H1 (cell line): ENCODE measurements at regions not wholly inside any gene's neighbourhood (a gene's known extent, or its start where the extent isn't known, plus 50 kb on each side); places are given as distances from the start of the nearest gene placed in this dataset.

Experiments used
- CTCF ChIA-PET: fragments of 300-600 bp; sonication (Branson Sonifier 250); formaldehyde crosslinking; loops from one replicate; lab custom pipeline; 2021; ENCODE audit not compliant: partially characterized antibody; lab: Charles Lee
- POLR2A ChIA-PET: fragments of 300-600 bp; sonication (Branson Sonifier 250); formaldehyde crosslinking; loops from one replicate; lab custom pipeline; 2021; ENCODE audit warnings: inconsistent platforms; ENCODE audit not compliant: partially characterized antibody; lab: Charles Lee
- DNase-seq, 2 experiments: peaks; one replicate each; pipeline versions ENCODE4 v3.0.0 to v3.0.0-alpha.2; 2010 to 2022; ENCODE audit warnings: low spot score in 2 of 2, low read depth in 1 of 2, mixed read lengths in 1 of 2
- FAIRE-seq: peaks from 2 replicates; lab custom pipeline; 2011; peaks lifted over from hg19 to GRCh38; lab: Jason Lieb, UNC
- H2AFZ ChIP-seq: 2 replicates; pipeline ENCODE4 v1.8.1; 2012; ENCODE audit warnings: low read length, inconsistent platforms
- H2AK5ac ChIP-seq: 2 replicates; pipeline ENCODE4 v1.6.1; 2013; ENCODE audit warnings: low read depth, low read length
- H2BK120ac ChIP-seq: replicated peaks from 2 replicates; pipeline ENCODE3; 2013; ENCODE audit warnings: low read depth, low read length, inconsistent platforms
- H2BK12ac ChIP-seq: 2 replicates; pipeline ENCODE4 v1.6.1; 2013; ENCODE audit warnings: low read depth, low read length
- H2BK15ac ChIP-seq: 2 replicates; pipeline ENCODE4 v1.6.1; 2013; ENCODE audit warnings: low read length
- H2BK20ac ChIP-seq: 2 replicates; pipeline ENCODE4 v1.6.1; 2013; ENCODE audit warnings: low read length
- H2BK5ac ChIP-seq: 2 replicates; pipeline ENCODE4 v1.6.1; 2013; ENCODE audit warnings: low read depth, low read length
- H3K14ac ChIP-seq: 2 replicates; pipeline ENCODE4 v1.6.1; 2013; ENCODE audit warnings: inconsistent platforms; ENCODE audit not compliant: insufficient read length
- H3K18ac ChIP-seq: 2 replicates; pipeline ENCODE4 v1.6.1; 2013; ENCODE audit warnings: low read length; ENCODE audit errors: extremely low read depth
- H3K23ac ChIP-seq: 2 replicates; pipeline ENCODE4 v1.6.1; 2013; ENCODE audit warnings: inconsistent platforms; ENCODE audit not compliant: insufficient read length
- H3K23me2 ChIP-seq: 2 replicates; pipeline ENCODE4 v1.6.1; 2013; ENCODE audit warnings: low read depth, low read length
- H3K27ac ChIP-seq: 2 replicates; pipeline ENCODE4 v1.6.1; 2011; ENCODE audit warnings: low read depth, low read length, inconsistent platforms
- H3K27me3 ChIP-seq, 4 experiments: replicated peaks in 1 of 4; 1 replicate in 1 of 4; 2 replicates in 3 of 4; pipeline versions ENCODE4 v1.6.1 to v1.8.1; 2011 to 2013; ENCODE audit warnings: low read length in 3 of 4, mild to moderate bottlenecking in 3 of 4, inconsistent platforms in 2 of 4, mixed read lengths in 2 of 4, moderate library complexity in 1 of 4; ENCODE audit not compliant: control insufficient read depth in 3 of 4, insufficient read depth in 3 of 4; ENCODE audit errors: extremely low read depth in 1 of 4
- H3K36me3 ChIP-seq, 4 experiments: 2 replicates each; pipeline versions ENCODE4 v1.6.1 to v1.8.1; 2011 to 2013; ENCODE audit warnings: mild to moderate bottlenecking in 4 of 4, low read length in 3 of 4, moderate library complexity in 2 of 4, control low read depth in 1 of 4, inconsistent platforms in 1 of 4; ENCODE audit not compliant: insufficient read depth in 4 of 4, control insufficient read depth in 2 of 4
- H3K4ac ChIP-seq: replicated peaks from 2 replicates; pipeline ENCODE3; 2013; ENCODE audit warnings: low read length, low read depth, mixed read lengths, inconsistent platforms; ENCODE audit not compliant: insufficient read length
- H3K4me1 ChIP-seq, 4 experiments: replicated peaks in 1 of 4; 1 replicate in 1 of 4; 2 replicates in 3 of 4; pipeline versions ENCODE4 v1.6.1 to v1.8.1; 2011 to 2013; ENCODE audit warnings: low read length in 3 of 4, inconsistent platforms in 2 of 4, mixed read lengths in 1 of 4; ENCODE audit not compliant: insufficient read depth in 4 of 4, control insufficient read depth in 3 of 4
- H3K4me2 ChIP-seq, 2 experiments: 2 replicates each; pipeline versions ENCODE4 v1.6.1 to v1.8.1; 2011 to 2013; ENCODE audit warnings: low read depth in 2 of 2, low read length in 2 of 2, control low read depth in 1 of 2, inconsistent platforms in 1 of 2, mild to moderate bottlenecking in 1 of 2; ENCODE audit not compliant: insufficient read depth in 1 of 2
- H3K4me3 ChIP-seq, 4 experiments: fragments of 200-600, 300-600 bp in 1 of 4; sonication (generic), shearing (Covaris generic), sonication (Bioruptor Twin) in 1 of 4; 2 replicates each; pipeline versions ENCODE4 v1.5.1 to v1.8.1; 2011 to 2016; ENCODE audit warnings: low read length in 4 of 4, low read depth in 3 of 4, control low read depth in 2 of 4, inconsistent platforms in 2 of 4, mild to moderate bottlenecking in 2 of 4, mixed read lengths in 1 of 4, moderate library complexity in 1 of 4; ENCODE audit not compliant: insufficient read depth in 2 of 4; ENCODE audit errors: extremely low read depth in 1 of 4
- H3K56ac ChIP-seq: replicated peaks from 2 replicates; pipeline ENCODE3; 2013; ENCODE audit warnings: low read depth, mild to moderate bottlenecking, mixed read lengths, low read length, inconsistent platforms; ENCODE audit not compliant: insufficient read length
- H3K79me1 ChIP-seq: 2 replicates; pipeline ENCODE4 v1.6.1; 2013; ENCODE audit warnings: low read depth, low read length, control low read depth
- H3K79me2 ChIP-seq, 2 experiments: 2 replicates each; pipeline versions ENCODE4 v1.6.1 to v1.8.1; 2012 to 2013; ENCODE audit warnings: low read length in 2 of 2, mild to moderate bottlenecking in 2 of 2, inconsistent platforms in 1 of 2; ENCODE audit not compliant: insufficient read depth in 2 of 2, control insufficient read depth in 1 of 2
- H3K9ac ChIP-seq, 4 experiments: replicated peaks in 1 of 4; 1 replicate in 1 of 4; 2 replicates in 3 of 4; pipeline versions ENCODE4 v1.6.1 to v1.8.1; 2011 to 2013; ENCODE audit warnings: low read depth in 3 of 4, low read length in 3 of 4, control low read depth in 2 of 4, mild to moderate bottlenecking in 2 of 4, moderate library complexity in 2 of 4, inconsistent platforms in 1 of 4; ENCODE audit errors: extremely low read depth in 1 of 4
- H3K9me3 ChIP-seq, 2 experiments: 2 replicates each; pipeline versions ENCODE4 v1.6.1 to v1.8.1; 2012 to 2013; ENCODE audit warnings: mild to moderate bottlenecking in 2 of 2, moderate library complexity in 2 of 2, control low read depth in 1 of 2, inconsistent platforms in 1 of 2, low read depth in 1 of 2, low read length in 1 of 2, mixed read lengths in 1 of 2; ENCODE audit not compliant: insufficient read depth in 2 of 2
- H4K20me1 ChIP-seq, 2 experiments: replicated peaks in 1 of 2; 2 replicates each; pipeline versions ENCODE3 to v1.8.1; 2011 to 2013; ENCODE audit warnings: inconsistent platforms in 2 of 2, low read length in 2 of 2, mild to moderate bottlenecking in 1 of 2; ENCODE audit not compliant: insufficient read depth in 2 of 2, control insufficient read depth in 1 of 2
- H4K5ac ChIP-seq: 2 replicates; pipeline ENCODE4 v1.6.1; 2013; ENCODE audit warnings: low read length, low read depth, mixed read lengths, inconsistent platforms; ENCODE audit not compliant: insufficient read length
- H4K8ac ChIP-seq: 2 replicates; pipeline ENCODE4 v1.8.0; 2013; ENCODE audit warnings: mild to moderate bottlenecking, moderate library complexity, low read length, inconsistent platforms; ENCODE audit not compliant: insufficient read depth; ENCODE audit errors: extremely low read depth
- H4K91ac ChIP-seq: replicated peaks from 2 replicates; pipeline ENCODE3; 2013; ENCODE audit warnings: low read length, mixed read lengths, inconsistent platforms; ENCODE audit not compliant: insufficient read length
- CHD1 ChIP-seq: IDR thresholded peaks from 2 replicates; pipeline ENCODE4 v1.6.1; 2012; ENCODE audit warnings: low read depth, low read length, improper control_type of control experiment
- WGBS, 2 experiments: shearing (Covaris generic) in 1 of 2; methylation state at CpG; one replicate each; pipeline versions ENCODE4 v1.1.6 to v1.1.7; 2013 to 2015; ENCODE audit warnings: low lambda C conversion rate in 2 of 2, mixed read lengths in 2 of 2, inconsistent platforms in 1 of 2, low coverage in 1 of 2, missing lambda C conversion rate in 1 of 2; ENCODE audit not compliant: insufficient replicate concordance in 2 of 2, insufficient coverage in 1 of 2, insufficient read length in 1 of 2; ENCODE audit errors: extremely low coverage in 1 of 2, missing lambda C conversion rate in 1 of 2; 5-methylcytosine and 5-hydroxymethylcytosine counted together

DNA sequence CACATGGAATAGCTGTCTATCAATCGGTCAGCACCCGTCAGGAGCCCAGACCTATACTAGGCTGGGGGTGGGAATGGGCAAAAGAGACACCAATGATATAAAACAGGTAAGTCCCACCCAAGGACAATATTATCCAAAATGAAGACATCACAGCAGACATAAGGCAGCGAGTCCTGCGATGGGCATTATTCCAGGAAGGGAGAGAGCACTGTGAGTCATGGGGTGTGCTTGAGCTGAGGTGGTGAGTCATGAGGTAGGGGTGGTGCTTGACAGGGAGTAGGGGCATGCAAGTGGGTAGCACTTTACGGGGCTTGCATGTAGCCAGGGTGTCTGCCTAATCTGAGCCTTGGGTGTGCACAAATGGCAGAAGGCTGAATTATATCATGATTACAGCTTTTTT, 605.0 kb upstream of the CADM1 start:
- no peak overlapping the region for H3K27ac ChIP-seq
- H3K9me3 ChIP-seq: no peaks in the 10 kb centered on the region
- no peaks in the 10 kb centered on the region for H3K23me2 ChIP-seq
- no peak overlapping the region for H3K4ac ChIP-seq
- no peak overlapping the region for H3K4me2 ChIP-seq
- DNase-seq: no peak
- no peak overlapping the region for H2BK5ac ChIP-seq
- no peak overlapping the region for H4K5ac ChIP-seq
- H3K18ac ChIP-seq: no peak overlapping the region
- CTCF ChIA-PET: interaction anchor here (0.8 to 1.2 kb wide), 2 partner anchors 67 to 107 kb away, joined by 3 read pairs; no protein-coding TSS in a partner anchor
- peaks cover 6 to 16% of the 10 kb centered on the region in 2 experiments for H4K20me1 ChIP-seq
- no peak overlapping the region for H2BK120ac ChIP-seq
- no peaks in the 10 kb centered on the region for H3K79me2 ChIP-seq
- H3K4me3 ChIP-seq: no peak overlapping the region
- no peak overlapping the region for H2BK20ac ChIP-seq
- POLR2A ChIA-PET: no interaction called here
- H3K9ac ChIP-seq: no peak overlapping the region
- TF ChIP-seq CHD1: no peak
- TF ChIP-seq, all 59 proteins: peak for 0
- no peak overlapping the region for H3K23ac ChIP-seq
- H3K79me1 ChIP-seq: no peaks in the 10 kb centered on the region; the same call in 1 of the 2 replicates
- no peak overlapping the region for H3K56ac ChIP-seq
- no peak for FAIRE-seq
- H4K91ac ChIP-seq: no peak overlapping the region
- no peaks in the 10 kb centered on the region for H3K36me3 ChIP-seq
- H2AFZ ChIP-seq: no peak overlapping the region
- WGBS, 2 experiments: 87% methylated on average over 5 of the region's 5 CpGs; no CpG with 5 or more reads in 1 of the 2 experiments
- H3K4me1 ChIP-seq: peaks cover 0 to 2% (median 0%) of the 10 kb centered on the region in 4 experiments; a peak in 1 of 7 replicates
- H3K14ac ChIP-seq: no peak overlapping the region
- H4K8ac ChIP-seq: no peak overlapping the region
- H2BK15ac ChIP-seq: no peak overlapping the region
- no peak overlapping the region for H2BK12ac ChIP-seq
- no peak overlapping the region for H2AK5ac ChIP-seq
- peaks cover 29 to 74% (median 63%) of the 10 kb centered on the region in 4 experiments for H3K27me3 ChIP-seq
